Calu3 (cell line): ENCODE measurements at regions not wholly inside any gene's neighbourhood (a gene's known extent, or its start where the extent isn't known, plus 50 kb on each side); places are given as distances from the start of the nearest gene placed in this dataset.

Experiments
- BruUV-seq: library from RNA; stranded (reverse); fragments of 400-500 nt; replicated peaks from 2 replicates; lab custom pipeline; 2021; lab: Mats Ljungman, UMichigan
- CTCF ChIA-PET: fragments of 300-600 bp; sonication (Branson Sonifier 250); formaldehyde crosslinking; loops from one replicate; lab custom pipeline; 2022; ENCODE audit warnings: antibody characterized with exemption; lab: Charles Lee
- DNase-seq: peaks from one replicate; pipeline ENCODE4 v3.0.0; 2022
- H3K27ac Mint-ChIP-seq: one replicate; pipeline ENCODE4 v1.8.0; 2022; ENCODE audit warnings: mixed read lengths; ENCODE audit not compliant: unreplicated experiment
- H3K27me3 Mint-ChIP-seq: one replicate; pipeline ENCODE4 v1.8.0; 2022; ENCODE audit warnings: mixed read lengths; ENCODE audit not compliant: unreplicated experiment
- H3K36me3 Mint-ChIP-seq: one replicate; pipeline ENCODE4 v1.8.0; 2022; ENCODE audit warnings: mild to moderate bottlenecking, moderate library complexity, mixed read lengths; ENCODE audit not compliant: insufficient read depth, unreplicated experiment
- H3K4me1 Mint-ChIP-seq: one replicate; pipeline ENCODE4 v1.8.0; 2022; ENCODE audit warnings: mild to moderate bottlenecking, low read depth, mixed read lengths; ENCODE audit not compliant: unreplicated experiment
- H3K4me3 Mint-ChIP-seq: one replicate; pipeline ENCODE4 v1.8.0; 2022; ENCODE audit warnings: mild to moderate bottlenecking, low read depth, moderate library complexity, mixed read lengths; ENCODE audit not compliant: unreplicated experiment
- H3K9me3 Mint-ChIP-seq: one replicate; pipeline ENCODE4 v1.8.0; 2022; ENCODE audit warnings: low read depth, mixed read lengths; ENCODE audit not compliant: unreplicated experiment
- intact Hi-C: fragments of 100-400 bp; cut with micrococcal nuclease; formaldehyde crosslinking; loops from one replicate; pipeline ENCODE4 v1.10.0; 2022; ENCODE audit not compliant: unreplicated experiment
- TF ChIP-seq, protein P1 (sequence below): fragments of 200-600 bp; IDR thresholded peaks from one replicate; pipeline ENCODE4 v1.8.0; 2022; ENCODE audit warnings: antibody characterized with exemption; ENCODE audit not compliant: unreplicated experiment

DNA sequence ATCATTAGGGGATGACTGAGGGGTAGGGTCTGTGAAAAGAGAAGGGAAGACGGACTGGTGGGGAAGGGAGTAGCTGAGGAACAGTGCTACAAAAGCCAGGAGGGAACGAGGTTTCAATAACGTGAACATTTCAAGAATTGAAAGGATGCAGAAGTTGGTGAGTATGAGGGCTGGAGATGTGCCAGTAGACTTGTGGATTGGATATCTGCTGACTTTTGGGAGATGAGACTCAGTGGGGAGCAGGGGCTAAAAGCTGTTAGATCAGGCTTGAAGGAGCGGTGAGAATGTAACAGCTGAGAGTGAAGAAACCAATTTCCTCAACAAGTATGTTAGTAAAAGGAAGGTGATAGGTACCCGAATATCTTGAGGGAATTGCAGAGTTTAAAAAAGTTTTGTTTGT is 65.2 kb downstream of the GTPBP8 start:
- Mint-ChIP-seq H3K27ac (no peak overlapping the region), H3K27me3 (no peaks in the 10 kb centered on the region), H3K36me3 (no peaks in the 10 kb centered on the region), H3K4me3 (no peak overlapping the region), H3K4me1 (no peaks in the 10 kb centered on the region), H3K9me3 (no peaks in the 10 kb centered on the region)
- TF ChIP-seq, protein P1, sequence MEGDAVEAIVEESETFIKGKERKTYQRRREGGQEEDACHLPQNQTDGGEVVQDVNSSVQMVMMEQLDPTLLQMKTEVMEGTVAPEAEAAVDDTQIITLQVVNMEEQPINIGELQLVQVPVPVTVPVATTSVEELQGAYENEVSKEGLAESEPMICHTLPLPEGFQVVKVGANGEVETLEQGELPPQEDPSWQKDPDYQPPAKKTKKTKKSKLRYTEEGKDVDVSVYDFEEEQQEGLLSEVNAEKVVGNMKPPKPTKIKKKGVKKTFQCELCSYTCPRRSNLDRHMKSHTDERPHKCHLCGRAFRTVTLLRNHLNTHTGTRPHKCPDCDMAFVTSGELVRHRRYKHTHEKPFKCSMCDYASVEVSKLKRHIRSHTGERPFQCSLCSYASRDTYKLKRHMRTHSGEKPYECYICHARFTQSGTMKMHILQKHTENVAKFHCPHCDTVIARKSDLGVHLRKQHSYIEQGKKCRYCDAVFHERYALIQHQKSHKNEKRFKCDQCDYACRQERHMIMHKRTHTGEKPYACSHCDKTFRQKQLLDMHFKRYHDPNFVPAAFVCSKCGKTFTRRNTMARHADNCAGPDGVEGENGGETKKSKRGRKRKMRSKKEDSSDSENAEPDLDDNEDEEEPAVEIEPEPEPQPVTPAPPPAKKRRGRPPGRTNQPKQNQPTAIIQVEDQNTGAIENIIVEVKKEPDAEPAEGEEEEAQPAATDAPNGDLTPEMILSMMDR: no peak
- intact Hi-C loops: no loop called here
- DNase-seq: no peak
- CTCF ChIA-PET: interaction anchor here (0.6 kb wide), 1 partner anchor 37 kb away, joined by 3 read pairs; a partner anchor contains a TSS
- no TSS peak for BruUV-seq

DNA sequence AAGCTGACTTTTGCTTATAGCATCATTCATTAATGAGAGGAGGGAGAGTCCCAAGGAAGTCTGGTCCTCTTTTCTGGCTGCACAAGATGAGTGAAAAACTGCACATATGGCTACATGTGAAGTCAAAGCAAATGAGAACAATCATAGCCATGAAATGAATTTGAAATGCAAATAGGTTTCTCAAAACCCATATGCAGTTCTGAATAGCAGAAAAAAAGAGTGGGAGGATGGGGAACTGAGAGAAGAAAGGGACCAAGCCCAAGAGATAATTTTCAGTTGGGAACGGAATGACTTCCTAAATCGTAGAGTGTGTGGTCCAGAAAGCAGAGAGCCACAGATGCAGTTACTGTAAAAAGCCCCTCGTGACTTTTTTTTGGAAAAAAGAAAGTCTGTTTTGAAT is 66.3 kb downstream of the GTPBP8 start:
- Mint-ChIP-seq H3K4me1 (no peaks in the 10 kb centered on the region), H3K9me3 (no peaks in the 10 kb centered on the region), H3K4me3 (no peak overlapping the region), H3K27me3 (no peaks in the 10 kb centered on the region), H3K36me3 (no peaks in the 10 kb centered on the region), H3K27ac (no peak overlapping the region)
- TF ChIP-seq, protein P1: no peak
- intact Hi-C loops: no loop called here
- no TSS peak for BruUV-seq
- DNase-seq: no peak
- CTCF ChIA-PET: no interaction called here

DNA sequence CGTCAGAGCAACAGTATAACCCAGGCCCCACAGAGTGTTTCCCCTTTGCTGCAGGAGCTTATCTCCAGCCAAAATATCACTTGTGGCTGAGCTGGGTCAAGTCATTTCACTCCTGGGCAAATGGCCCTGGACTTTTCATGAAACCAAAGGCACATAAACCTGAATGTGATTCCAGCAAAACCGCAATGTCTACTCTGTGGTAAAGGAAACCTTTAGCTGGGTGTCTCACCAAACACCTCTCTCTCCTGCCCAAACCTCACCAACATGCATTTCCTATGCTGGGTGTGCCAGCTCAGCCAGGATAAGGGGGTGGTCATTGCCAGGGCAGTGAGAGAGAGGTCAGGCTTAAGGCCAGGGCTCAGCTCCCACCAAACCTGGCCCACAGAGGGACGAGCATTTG is 67.4 kb downstream of the GTPBP8 start:
- CTCF ChIA-PET: no interaction called here
- Mint-ChIP-seq H3K27me3 (no peaks in the 10 kb centered on the region), H3K4me3 (no peak overlapping the region), H3K4me1 (no peaks in the 10 kb centered on the region), H3K9me3 (no peaks in the 10 kb centered on the region), H3K36me3 (no peaks in the 10 kb centered on the region), H3K27ac (no peak overlapping the region)
- no peak for DNase-seq
- TF ChIP-seq, protein P1: no peak
- intact Hi-C loops: no loop called here
- BruUV-seq: no TSS peak

DNA sequence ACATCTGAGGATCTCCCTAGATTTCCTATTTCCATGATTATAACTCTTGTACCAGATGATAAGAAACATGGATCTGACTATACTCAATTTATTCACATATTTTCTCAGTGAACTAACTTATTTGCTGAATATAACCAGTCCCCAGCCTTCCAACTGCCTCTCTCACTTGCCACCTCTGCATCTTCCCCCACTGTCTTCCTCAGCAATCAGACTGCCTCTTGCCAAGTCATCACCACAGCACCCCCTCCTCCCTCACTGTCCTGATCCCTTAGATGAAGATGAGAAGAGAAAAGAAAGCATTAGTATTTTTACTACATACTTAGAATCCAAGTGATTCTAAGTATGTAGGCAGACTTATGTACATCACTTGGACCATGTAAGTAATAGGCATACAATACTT is 71.9 kb downstream of the GTPBP8 start:
- H3K27me3 Mint-ChIP-seq: no peaks in the 10 kb centered on the region
- TF ChIP-seq, protein P1: no peak
- no peak for DNase-seq
- intact Hi-C loops: no loop called here
- H3K9me3 Mint-ChIP-seq: peaks cover 9% of the 10 kb centered on the region
- CTCF ChIA-PET: no interaction called here
- H3K4me3 Mint-ChIP-seq: no peak overlapping the region
- no peaks in the 10 kb centered on the region for H3K4me1 Mint-ChIP-seq
- no peak overlapping the region for H3K27ac Mint-ChIP-seq
- no peaks in the 10 kb centered on the region for H3K36me3 Mint-ChIP-seq
- no TSS peak for BruUV-seq
